H1 (cell line): ENCODE measurements at regions not wholly inside any gene's neighbourhood (a gene's known extent, or its start where the extent isn't known, plus 50 kb on each side); places are given as distances from the start of the nearest gene placed in this dataset.

ENCODE experiments used
- CTCF ChIA-PET: fragments of 300-600 bp; sonication (Branson Sonifier 250); formaldehyde crosslinking; loops from one replicate; lab custom pipeline; 2021; ENCODE audit not compliant: partially characterized antibody; lab: Charles Lee
- POLR2A ChIA-PET: fragments of 300-600 bp; sonication (Branson Sonifier 250); formaldehyde crosslinking; loops from one replicate; lab custom pipeline; 2021; ENCODE audit warnings: inconsistent platforms; ENCODE audit not compliant: partially characterized antibody; lab: Charles Lee
- DNase-seq, 2 experiments: peaks; one replicate each; pipeline versions ENCODE4 v3.0.0 to v3.0.0-alpha.2; 2010 to 2022; ENCODE audit warnings: low spot score in 2 of 2, low read depth in 1 of 2, mixed read lengths in 1 of 2
- FAIRE-seq: peaks from 2 replicates; lab custom pipeline; 2011; peaks lifted over from hg19 to GRCh38; lab: Jason Lieb, UNC
- H2AFZ ChIP-seq: 2 replicates; pipeline ENCODE4 v1.8.1; 2012; ENCODE audit warnings: low read length, inconsistent platforms
- H2AK5ac ChIP-seq: 2 replicates; pipeline ENCODE4 v1.6.1; 2013; ENCODE audit warnings: low read depth, low read length
- H2BK120ac ChIP-seq: replicated peaks from 2 replicates; pipeline ENCODE3; 2013; ENCODE audit warnings: low read depth, low read length, inconsistent platforms
- H2BK12ac ChIP-seq: 2 replicates; pipeline ENCODE4 v1.6.1; 2013; ENCODE audit warnings: low read depth, low read length
- H2BK15ac ChIP-seq: 2 replicates; pipeline ENCODE4 v1.6.1; 2013; ENCODE audit warnings: low read length
- H2BK20ac ChIP-seq: 2 replicates; pipeline ENCODE4 v1.6.1; 2013; ENCODE audit warnings: low read length
- H2BK5ac ChIP-seq: 2 replicates; pipeline ENCODE4 v1.6.1; 2013; ENCODE audit warnings: low read depth, low read length
- H3K14ac ChIP-seq: 2 replicates; pipeline ENCODE4 v1.6.1; 2013; ENCODE audit warnings: inconsistent platforms; ENCODE audit not compliant: insufficient read length
- H3K18ac ChIP-seq: 2 replicates; pipeline ENCODE4 v1.6.1; 2013; ENCODE audit warnings: low read length; ENCODE audit errors: extremely low read depth
- H3K23ac ChIP-seq: 2 replicates; pipeline ENCODE4 v1.6.1; 2013; ENCODE audit warnings: inconsistent platforms; ENCODE audit not compliant: insufficient read length
- H3K23me2 ChIP-seq: 2 replicates; pipeline ENCODE4 v1.6.1; 2013; ENCODE audit warnings: low read depth, low read length
- H3K27ac ChIP-seq: 2 replicates; pipeline ENCODE4 v1.6.1; 2011; ENCODE audit warnings: low read depth, low read length, inconsistent platforms
- H3K27me3 ChIP-seq, 4 experiments: replicated peaks in 1 of 4; 1 replicate in 1 of 4; 2 replicates in 3 of 4; pipeline versions ENCODE4 v1.6.1 to v1.8.1; 2011 to 2013; ENCODE audit warnings: low read length in 3 of 4, mild to moderate bottlenecking in 3 of 4, inconsistent platforms in 2 of 4, mixed read lengths in 2 of 4, moderate library complexity in 1 of 4; ENCODE audit not compliant: control insufficient read depth in 3 of 4, insufficient read depth in 3 of 4; ENCODE audit errors: extremely low read depth in 1 of 4
- H3K36me3 ChIP-seq, 4 experiments: 2 replicates each; pipeline versions ENCODE4 v1.6.1 to v1.8.1; 2011 to 2013; ENCODE audit warnings: mild to moderate bottlenecking in 4 of 4, low read length in 3 of 4, moderate library complexity in 2 of 4, control low read depth in 1 of 4, inconsistent platforms in 1 of 4; ENCODE audit not compliant: insufficient read depth in 4 of 4, control insufficient read depth in 2 of 4
- H3K4ac ChIP-seq: replicated peaks from 2 replicates; pipeline ENCODE3; 2013; ENCODE audit warnings: low read length, low read depth, mixed read lengths, inconsistent platforms; ENCODE audit not compliant: insufficient read length
- H3K4me1 ChIP-seq, 4 experiments: replicated peaks in 1 of 4; 1 replicate in 1 of 4; 2 replicates in 3 of 4; pipeline versions ENCODE4 v1.6.1 to v1.8.1; 2011 to 2013; ENCODE audit warnings: low read length in 3 of 4, inconsistent platforms in 2 of 4, mixed read lengths in 1 of 4; ENCODE audit not compliant: insufficient read depth in 4 of 4, control insufficient read depth in 3 of 4
- H3K4me2 ChIP-seq, 2 experiments: 2 replicates each; pipeline versions ENCODE4 v1.6.1 to v1.8.1; 2011 to 2013; ENCODE audit warnings: low read depth in 2 of 2, low read length in 2 of 2, control low read depth in 1 of 2, inconsistent platforms in 1 of 2, mild to moderate bottlenecking in 1 of 2; ENCODE audit not compliant: insufficient read depth in 1 of 2
- H3K4me3 ChIP-seq, 4 experiments: fragments of 200-600, 300-600 bp in 1 of 4; sonication (generic), shearing (Covaris generic), sonication (Bioruptor Twin) in 1 of 4; 2 replicates each; pipeline versions ENCODE4 v1.5.1 to v1.8.1; 2011 to 2016; ENCODE audit warnings: low read length in 4 of 4, low read depth in 3 of 4, control low read depth in 2 of 4, inconsistent platforms in 2 of 4, mild to moderate bottlenecking in 2 of 4, mixed read lengths in 1 of 4, moderate library complexity in 1 of 4; ENCODE audit not compliant: insufficient read depth in 2 of 4; ENCODE audit errors: extremely low read depth in 1 of 4
- H3K56ac ChIP-seq: replicated peaks from 2 replicates; pipeline ENCODE3; 2013; ENCODE audit warnings: low read depth, mild to moderate bottlenecking, mixed read lengths, low read length, inconsistent platforms; ENCODE audit not compliant: insufficient read length
- H3K79me1 ChIP-seq: 2 replicates; pipeline ENCODE4 v1.6.1; 2013; ENCODE audit warnings: low read depth, low read length, control low read depth
- H3K79me2 ChIP-seq, 2 experiments: 2 replicates each; pipeline versions ENCODE4 v1.6.1 to v1.8.1; 2012 to 2013; ENCODE audit warnings: low read length in 2 of 2, mild to moderate bottlenecking in 2 of 2, inconsistent platforms in 1 of 2; ENCODE audit not compliant: insufficient read depth in 2 of 2, control insufficient read depth in 1 of 2
- H3K9ac ChIP-seq, 4 experiments: replicated peaks in 1 of 4; 1 replicate in 1 of 4; 2 replicates in 3 of 4; pipeline versions ENCODE4 v1.6.1 to v1.8.1; 2011 to 2013; ENCODE audit warnings: low read depth in 3 of 4, low read length in 3 of 4, control low read depth in 2 of 4, mild to moderate bottlenecking in 2 of 4, moderate library complexity in 2 of 4, inconsistent platforms in 1 of 4; ENCODE audit errors: extremely low read depth in 1 of 4
- H3K9me3 ChIP-seq, 2 experiments: 2 replicates each; pipeline versions ENCODE4 v1.6.1 to v1.8.1; 2012 to 2013; ENCODE audit warnings: mild to moderate bottlenecking in 2 of 2, moderate library complexity in 2 of 2, control low read depth in 1 of 2, inconsistent platforms in 1 of 2, low read depth in 1 of 2, low read length in 1 of 2, mixed read lengths in 1 of 2; ENCODE audit not compliant: insufficient read depth in 2 of 2
- H4K20me1 ChIP-seq, 2 experiments: replicated peaks in 1 of 2; 2 replicates each; pipeline versions ENCODE3 to v1.8.1; 2011 to 2013; ENCODE audit warnings: inconsistent platforms in 2 of 2, low read length in 2 of 2, mild to moderate bottlenecking in 1 of 2; ENCODE audit not compliant: insufficient read depth in 2 of 2, control insufficient read depth in 1 of 2
- H4K5ac ChIP-seq: 2 replicates; pipeline ENCODE4 v1.6.1; 2013; ENCODE audit warnings: low read length, low read depth, mixed read lengths, inconsistent platforms; ENCODE audit not compliant: insufficient read length
- H4K8ac ChIP-seq: 2 replicates; pipeline ENCODE4 v1.8.0; 2013; ENCODE audit warnings: mild to moderate bottlenecking, moderate library complexity, low read length, inconsistent platforms; ENCODE audit not compliant: insufficient read depth; ENCODE audit errors: extremely low read depth
- H4K91ac ChIP-seq: replicated peaks from 2 replicates; pipeline ENCODE3; 2013; ENCODE audit warnings: low read length, mixed read lengths, inconsistent platforms; ENCODE audit not compliant: insufficient read length
- BRCA1 ChIP-seq: IDR thresholded peaks from 2 replicates; pipeline ENCODE4 v1.6.1; 2012; ENCODE audit warnings: low read depth, low read length, improper control_type of control experiment
- CTBP2 ChIP-seq: IDR thresholded peaks from 2 replicates; pipeline ENCODE4 v1.7.0; 2011; ENCODE audit warnings: borderline replicate concordance, mild to moderate bottlenecking, moderate library complexity, mixed read lengths, low read length; ENCODE audit not compliant: insufficient read depth, insufficient read length
- FOSL1 ChIP-seq: IDR thresholded peaks from 2 replicates; pipeline ENCODE4 v1.6.1; 2011; ENCODE audit warnings: mild to moderate bottlenecking, low read depth, low read length, moderate library complexity; ENCODE audit not compliant: insufficient read depth
- GABPA ChIP-seq: IDR thresholded peaks from 2 replicates; pipeline ENCODE4 v1.6.1; 2011; ENCODE audit warnings: mild to moderate bottlenecking, low read length, moderate library complexity, borderline replicate concordance; ENCODE audit not compliant: insufficient read depth
- HDAC2 ChIP-seq, 2 experiments: fragments of 300-600 bp in 1 of 2; sonication (generic) in 1 of 2; IDR thresholded peaks; 2 replicates each; pipeline ENCODE4 v1.6.1; 2011 to 2012; ENCODE audit warnings: low read depth in 2 of 2, low read length in 2 of 2, mild to moderate bottlenecking in 2 of 2, moderate library complexity in 2 of 2, borderline replicate concordance in 1 of 2, inconsistent platforms in 1 of 2
- JUND ChIP-seq: IDR thresholded peaks from 2 replicates; pipeline ENCODE4 v1.6.1; 2011; ENCODE audit warnings: mild to moderate bottlenecking, improper control_type of control experiment, low read length
- KDM1A ChIP-seq: fragments of 200-600, 300-600 bp; sonication (generic); IDR thresholded peaks from 2 replicates; pipeline ENCODE4 v1.7.1; 2016; ENCODE audit warnings: mild to moderate bottlenecking, low read length, borderline replicate concordance
- RBBP5 ChIP-seq: IDR thresholded peaks from 2 replicates; pipeline ENCODE4 v1.7.1; 2012; ENCODE audit warnings: low read depth, mild to moderate bottlenecking, inconsistent platforms, low read length, moderate library complexity, borderline replicate concordance
- SAP30 ChIP-seq: fragments of 300-600 bp; sonication (generic); IDR thresholded peaks from 2 replicates; pipeline ENCODE4 v1.7.1; 2012; ENCODE audit warnings: low read length, moderate library complexity, mild to moderate bottlenecking, inconsistent platforms; ENCODE audit not compliant: insufficient read depth, insufficient replicate concordance
- SIN3A ChIP-seq, 2 experiments: IDR thresholded peaks in 1 of 2; conservative IDR thresholded peaks in 1 of 2; 2 replicates each; pipeline ENCODE4 v1.6.1; 2011 to 2012; ENCODE audit warnings: low read length in 2 of 2, improper control_type of control experiment in 1 of 2, low read depth in 1 of 2, mild to moderate bottlenecking in 1 of 2
- SIRT6 ChIP-seq: IDR thresholded peaks from one replicate; pipeline ENCODE4 v1.7.1; 2012; ENCODE audit warnings: low read length, inconsistent platforms
- SP4 ChIP-seq: IDR thresholded peaks from 2 replicates; pipeline ENCODE4 v1.6.1; 2012; ENCODE audit warnings: low read length, inconsistent platforms
- TCF12 ChIP-seq: IDR thresholded peaks from 2 replicates; pipeline ENCODE4 v1.6.1; 2011; ENCODE audit warnings: low read depth, mild to moderate bottlenecking, low read length
- YY1 ChIP-seq: IDR thresholded peaks from 2 replicates; pipeline ENCODE4 v1.6.1; 2011; ENCODE audit warnings: low read depth, mild to moderate bottlenecking, low read length
- ZNF274 ChIP-seq: IDR thresholded peaks from 2 replicates; pipeline ENCODE4 v1.7.0; 2012; ENCODE audit warnings: low read length, borderline replicate concordance; ENCODE audit errors: extremely low read depth
- WGBS, 2 experiments: shearing (Covaris generic) in 1 of 2; methylation state at CpG; one replicate each; pipeline versions ENCODE4 v1.1.6 to v1.1.7; 2013 to 2015; ENCODE audit warnings: low lambda C conversion rate in 2 of 2, mixed read lengths in 2 of 2, inconsistent platforms in 1 of 2, low coverage in 1 of 2, missing lambda C conversion rate in 1 of 2; ENCODE audit not compliant: insufficient replicate concordance in 2 of 2, insufficient coverage in 1 of 2, insufficient read length in 1 of 2; ENCODE audit errors: extremely low coverage in 1 of 2, missing lambda C conversion rate in 1 of 2; 5-methylcytosine and 5-hydroxymethylcytosine counted together

DNA sequence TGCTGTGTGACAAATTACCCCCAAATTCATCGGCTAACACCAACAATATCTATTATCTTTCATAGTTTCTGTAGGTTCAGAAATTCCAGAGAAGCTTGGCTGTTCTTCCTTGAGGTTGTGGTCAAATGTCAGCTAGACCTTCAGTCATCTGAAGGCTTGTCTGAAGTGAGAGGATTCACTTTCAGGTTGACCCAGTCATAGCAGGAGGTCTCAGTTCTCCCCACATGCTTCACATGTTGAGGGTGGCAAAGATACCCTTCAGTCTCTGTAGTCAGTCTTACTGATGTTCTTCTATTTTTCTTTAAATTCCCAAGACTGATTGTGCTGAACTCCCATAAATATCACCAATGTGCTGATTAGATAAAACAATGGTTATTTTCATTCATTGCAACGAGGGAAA, 1692.0 kb downstream of the REEP3 start:
- Histone ChIP-seq H3K18ac (no peak overlapping the region), H4K91ac (no peak overlapping the region), H2AFZ (no peak overlapping the region), H2BK5ac (no peak overlapping the region), H3K4me3 (no peak overlapping the region), H3K56ac (no peak overlapping the region), H3K14ac (no peak overlapping the region), H3K27me3 (no peaks in the 10 kb centered on the region), H4K8ac (no peak overlapping the region), H3K79me2 (no peaks in the 10 kb centered on the region), H3K4me2 (no peak overlapping the region), H4K20me1 (no peaks in the 10 kb centered on the region), H3K9me3 (no peaks in the 10 kb centered on the region), H3K23ac (no peak overlapping the region), H3K4ac (no peak overlapping the region), H2BK12ac (no peak overlapping the region), H2BK15ac (no peak overlapping the region), H4K5ac (no peak overlapping the region), H3K36me3 (no peaks in the 10 kb centered on the region), H3K23me2 (no peaks in the 10 kb centered on the region), H2BK120ac (no peak overlapping the region), H3K79me1 (no peaks in the 10 kb centered on the region), H3K4me1 (no peaks in the 10 kb centered on the region; a peak in 2 of 7 replicates), H2BK20ac (no peak overlapping the region), H2AK5ac (no peak overlapping the region), H3K9ac (no peak overlapping the region), H3K27ac (no peak overlapping the region)
- WGBS, 2 experiments, result 86% methylated on average over 2 of the region's 2 CpGs; no CpG with 5 or more reads in 1 of the 2 experiments
- ChIA-PET POLR2A (no interaction called here), CTCF (no interaction called here)
- FAIRE-seq, result no peak
- DNase-seq, result no peak
- TF ChIP-seq CTBP2 (no peak), BRCA1 (no peak), KDM1A (no peak), YY1 (no peak), RBBP5 (no peak), ZNF274 (no peak), FOSL1 (no peak), SIN3A (conservative IDR thresholded peaks at IDR 0.05 in 1 of 2, IDR thresholded peaks at IDR 0.05 in 1 of 2; ENCODE audit: low read depth in 1 of 2, low read length in 2 of 2) (no peak), SP4 (no peak), SAP30 (no peak), JUND (no peak), HDAC2 (IDR thresholded peaks at IDR 0.05; ENCODE audit: borderline replicate concordance in 1 of 2, low read depth in 2 of 2, low read length in 2 of 2) (no peak), SIRT6 (no peak), GABPA (no peak), TCF12 (no peak)
